Tibial nerve (tissue), 4 donors: ENCODE measurements at regions not wholly inside any gene's neighbourhood (a gene's known extent, or its start where the extent isn't known, plus 50 kb on each side); places are given as distances from the start of the nearest gene placed in this dataset.

Source experiments
- DNase-seq, 2 donors: peaks; one replicate each; pipeline ENCODE4 v3.0.0-alpha.2; 2019; ENCODE audit warnings: low spot score in 2 of 2
- H3K27ac ChIP-seq, 4 donors: fragments of 200-600 bp; sonication (generic) in 3 of 4; one replicate each; pipeline ENCODE4 v1.5.1; 2017 to 2019; ENCODE audit warnings: mild to moderate bottlenecking in 1 of 4
- H3K27me3 ChIP-seq, 2 donors: fragments of 200-600 bp; sonication (generic) in 1 of 2; one replicate each; pipeline versions ENCODE4 v1.5.1 to v1.6.0; 2017 to 2019
- H3K36me3 ChIP-seq, 3 donors: fragments of 200-600 bp; sonication (generic); one replicate each; pipeline ENCODE4 v1.5.1; 2018 to 2019
- H3K4me1 ChIP-seq, 4 donors: fragments of 200-600 bp; sonication (generic) in 3 of 4; one replicate each; pipeline ENCODE4 v1.5.1; 2017 to 2019
- H3K4me3 ChIP-seq, 4 donors: fragments of 200-600 bp; sonication (generic) in 3 of 4; one replicate each; pipeline ENCODE4 v1.5.1; 2017 to 2019; ENCODE audit warnings: mild to moderate bottlenecking in 1 of 4, moderate library complexity in 1 of 4
- H3K9me3 ChIP-seq, 4 donors: fragments of 200-600 bp; sonication (generic) in 3 of 4; one replicate each; pipeline ENCODE4 v1.5.1; 2017 to 2019
- EP300 ChIP-seq, 2 donors: sonication (generic); formaldehyde crosslinking; IDR thresholded peaks; one replicate each; pipeline ENCODE4 v1.6.1; 2017; ENCODE audit warnings: antibody characterized with exemption in 2 of 2, mild to moderate bottlenecking in 1 of 2
- POLR2A ChIP-seq, 2 donors: fragments of 450-650 bp; IDR thresholded peaks; one replicate each; pipeline ENCODE4 v1.6.1; 2017; ENCODE audit warnings: antibody characterized with exemption in 2 of 2, mild to moderate bottlenecking in 2 of 2, moderate library complexity in 2 of 2
- WGBS, 2 donors: methylation state at CpG; one replicate each; pipeline ENCODE4 v1.1.5; 2018; 5-methylcytosine and 5-hydroxymethylcytosine counted together
- TF ChIP-seq, protein P1 (sequence below), 5 experiments: fragments of 200-600 bp in 3 of 5; fragments of 450-650 bp in 2 of 5; sonication (generic) in 3 of 5; IDR thresholded peaks; one replicate each; pipeline ENCODE4 v1.5.1; 2016 to 2019; ENCODE audit warnings: antibody characterized with exemption in 5 of 5, mild to moderate bottlenecking in 3 of 5, moderate library complexity in 2 of 5

- WGBS, 2 donors = 92 to 94% methylated on average over 23 to 32 of the region's 32 CpGs
- peak; percentile 3 to 12 for DNase-seq
- no peak for TF ChIP-seq POLR2A (IDR thresholded peaks at IDR 0.05)
- TF ChIP-seq EP300 (IDR thresholded peaks at IDR 0.05) = no peak
- TF ChIP-seq, protein P1, sequence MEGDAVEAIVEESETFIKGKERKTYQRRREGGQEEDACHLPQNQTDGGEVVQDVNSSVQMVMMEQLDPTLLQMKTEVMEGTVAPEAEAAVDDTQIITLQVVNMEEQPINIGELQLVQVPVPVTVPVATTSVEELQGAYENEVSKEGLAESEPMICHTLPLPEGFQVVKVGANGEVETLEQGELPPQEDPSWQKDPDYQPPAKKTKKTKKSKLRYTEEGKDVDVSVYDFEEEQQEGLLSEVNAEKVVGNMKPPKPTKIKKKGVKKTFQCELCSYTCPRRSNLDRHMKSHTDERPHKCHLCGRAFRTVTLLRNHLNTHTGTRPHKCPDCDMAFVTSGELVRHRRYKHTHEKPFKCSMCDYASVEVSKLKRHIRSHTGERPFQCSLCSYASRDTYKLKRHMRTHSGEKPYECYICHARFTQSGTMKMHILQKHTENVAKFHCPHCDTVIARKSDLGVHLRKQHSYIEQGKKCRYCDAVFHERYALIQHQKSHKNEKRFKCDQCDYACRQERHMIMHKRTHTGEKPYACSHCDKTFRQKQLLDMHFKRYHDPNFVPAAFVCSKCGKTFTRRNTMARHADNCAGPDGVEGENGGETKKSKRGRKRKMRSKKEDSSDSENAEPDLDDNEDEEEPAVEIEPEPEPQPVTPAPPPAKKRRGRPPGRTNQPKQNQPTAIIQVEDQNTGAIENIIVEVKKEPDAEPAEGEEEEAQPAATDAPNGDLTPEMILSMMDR (IDR thresholded peaks at IDR 0.05) = no peak
- Histone ChIP-seq H3K27ac (no peak overlapping the region), H3K36me3 (no peaks in the 10 kb centered on the region), H3K4me3 (no peak overlapping the region), H3K4me1 (peaks cover 0 to 25% (median 4%) of the 10 kb centered on the region in 4 donors), H3K9me3 (no peaks in the 10 kb centered on the region), H3K27me3 (no peaks in the 10 kb centered on the region)
Measured at GRCh38 chr17:83177611-83178532, 98.5 kb downstream of the METRNL start.

DNA sequence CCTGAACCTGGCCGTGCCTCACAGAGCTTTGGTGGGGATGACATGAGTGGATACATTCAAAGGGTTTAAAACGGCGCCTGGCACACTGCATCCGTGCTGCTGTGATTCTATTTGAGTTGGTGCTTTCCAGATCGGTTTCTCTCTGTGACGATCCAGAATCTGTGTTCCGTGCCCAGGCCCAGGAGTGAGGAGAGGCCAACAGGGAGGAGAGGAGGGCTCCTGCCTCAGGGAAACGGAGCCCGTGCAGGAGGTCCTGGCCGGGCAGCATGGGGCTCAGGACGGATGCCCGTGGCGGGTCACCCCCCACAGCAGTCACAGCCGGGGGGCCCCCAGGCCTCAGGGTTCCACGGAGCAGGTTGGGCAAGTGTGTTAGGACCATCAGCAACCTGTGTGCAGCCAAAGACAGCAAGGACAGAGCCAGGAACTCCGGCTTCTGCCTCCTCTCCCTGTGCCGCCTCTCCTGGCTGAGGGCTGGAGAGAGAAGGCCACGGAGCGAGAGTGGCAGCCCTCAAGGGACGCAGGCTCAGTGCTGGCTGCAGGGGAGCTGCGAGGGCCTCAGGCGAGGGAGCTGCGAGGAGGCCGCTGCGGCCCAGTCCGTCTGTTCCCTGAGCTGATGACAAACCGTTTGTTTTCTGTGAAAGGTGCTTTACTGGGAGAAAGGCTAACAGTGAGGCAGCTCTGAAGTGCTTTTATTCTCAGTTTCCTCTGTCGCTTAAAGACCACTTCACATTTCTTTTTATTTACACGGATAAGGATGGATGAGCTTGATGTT is 99.3 kb downstream of the METRNL start:
- Histone ChIP-seq H3K36me3 (no peaks in the 10 kb centered on the region), H3K4me3 (no peak overlapping the region), H3K27me3 (no peaks in the 10 kb centered on the region), H3K9me3 (no peaks in the 10 kb centered on the region), H3K27ac (peak overlapping the region in 1 of 4 donors; percentile 40), H3K4me1 (peaks cover 0 to 26% (median 5%) of the 10 kb centered on the region in 4 donors)
- peak; percentile 4 to 11 for DNase-seq
- TF ChIP-seq, protein P1 (IDR thresholded peaks at IDR 0.05) = no peak
- TF ChIP-seq EP300 (IDR thresholded peaks at IDR 0.05) (no peak), POLR2A (IDR thresholded peaks at IDR 0.05) (no peak)
- 85 to 87% methylated on average over 27 to 29 of the region's 29 CpGs for whole genome bisulfite sequencing, 2 donors

DNA sequence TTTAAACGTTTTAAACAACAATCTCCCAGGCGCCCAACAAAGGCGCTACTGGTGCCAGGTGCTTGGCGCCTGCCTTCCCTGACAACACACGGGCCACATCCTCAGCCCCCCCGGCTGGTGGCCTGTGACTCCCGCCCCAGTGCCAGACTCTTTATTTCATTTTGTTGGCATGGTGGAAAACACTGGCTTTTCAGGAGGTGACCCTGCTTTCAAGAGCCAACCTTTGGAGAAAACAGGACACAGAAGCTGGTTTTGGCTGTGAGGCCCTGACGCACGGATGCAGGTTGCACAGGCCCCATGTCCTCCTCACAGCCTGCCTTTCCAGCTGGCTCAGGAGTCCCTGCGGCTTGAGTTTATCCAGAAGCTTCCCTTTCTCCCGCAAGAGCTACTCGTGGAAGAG is 100.0 kb downstream of the METRNL start:
- Histone ChIP-seq H3K27ac (peak overlapping the region in 1 of 4 donors; percentile 40), H3K4me1 (peaks cover 0 to 24% (median 6%) of the 10 kb centered on the region in 4 donors), H3K36me3 (no peaks in the 10 kb centered on the region), H3K27me3 (no peaks in the 10 kb centered on the region), H3K4me3 (no peak overlapping the region), H3K9me3 (no peaks in the 10 kb centered on the region)
- 79 to 81% methylated on average over 12 of the region's 12 CpGs for WGBS, 2 donors
- peak; percentile 4 to 11 for DNase-seq
- TF ChIP-seq POLR2A (IDR thresholded peaks at IDR 0.05) (no peak), EP300 (IDR thresholded peaks at IDR 0.05) (peak in 1 of 2 donors; percentile 54)
- TF ChIP-seq, protein P1 (IDR thresholded peaks at IDR 0.05) = no peak

- WGBS, 2 donors = 86 to 88% methylated on average over 9 of the region's 9 CpGs
- Histone ChIP-seq H3K4me1 (peaks cover 0 to 24% (median 4%) of the 10 kb centered on the region in 4 donors), H3K4me3 (no peak overlapping the region), H3K36me3 (no peaks in the 10 kb centered on the region), H3K27me3 (no peaks in the 10 kb centered on the region), H3K27ac (no peak overlapping the region), H3K9me3 (no peaks in the 10 kb centered on the region)
- peak in 1 of 2 donors; percentile 2 for DNase-seq
- TF ChIP-seq POLR2A (IDR thresholded peaks at IDR 0.05) = no peak
- TF ChIP-seq, protein P1 (IDR thresholded peaks at IDR 0.05) = no peak
- TF ChIP-seq EP300 (IDR thresholded peaks at IDR 0.05) = no peak
Measured at GRCh38 chr17:83179811-83180210, 100.4 kb downstream of the METRNL start.
